Activated CD4-positive, alpha-beta T cell treated with anti-CD3 and anti-CD28 coated beads for 48 hours (primary cell): ENCODE measurements at regions not wholly inside any gene's neighbourhood (a gene's known extent, or its start where the extent isn't known, plus 50 kb on each side); places are given as distances from the start of the nearest gene placed in this dataset.

ENCODE experiments used
- DNase-seq: peaks from one replicate; pipeline ENCODE4 v3.0.0-alpha.2; 2020

- no peak for DNase-seq
Observed at GRCh38 chr16:79664407-79664806, 63.9 kb upstream of the MAF start.

- no peak for DNase-seq
Observed at GRCh38 chr16:79662669-79663313, 62.3 kb upstream of the MAF start.

DNA sequence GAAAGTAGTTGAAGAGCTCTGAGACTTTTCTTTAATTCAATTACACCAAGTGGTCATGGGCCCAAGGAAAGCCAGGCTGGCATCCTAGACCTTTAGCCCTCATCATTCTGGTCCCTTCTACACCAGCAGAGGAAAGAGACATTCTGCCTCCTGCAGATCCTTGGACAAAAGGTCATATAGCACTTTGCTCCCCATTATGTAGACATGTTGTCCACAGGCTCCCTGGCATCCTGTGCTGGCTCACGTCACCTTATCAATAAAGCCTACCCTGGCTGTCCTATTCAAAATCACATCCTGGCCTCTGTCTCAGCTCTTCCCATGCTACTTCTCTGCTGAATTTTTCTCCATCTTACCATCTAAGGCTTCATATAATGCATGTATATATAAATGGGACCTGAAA lies 61.6 kb upstream of the MAF start:
- DNase-seq: no peak

GRCh38 chr16:79661578-79661977 lies 61.0 kb upstream of the MAF start:
- DNase-seq: no peak

GRCh38 chr16:79659344-79659743 lies 58.8 kb upstream of the MAF start:
- DNase-seq: no peak

DNA sequence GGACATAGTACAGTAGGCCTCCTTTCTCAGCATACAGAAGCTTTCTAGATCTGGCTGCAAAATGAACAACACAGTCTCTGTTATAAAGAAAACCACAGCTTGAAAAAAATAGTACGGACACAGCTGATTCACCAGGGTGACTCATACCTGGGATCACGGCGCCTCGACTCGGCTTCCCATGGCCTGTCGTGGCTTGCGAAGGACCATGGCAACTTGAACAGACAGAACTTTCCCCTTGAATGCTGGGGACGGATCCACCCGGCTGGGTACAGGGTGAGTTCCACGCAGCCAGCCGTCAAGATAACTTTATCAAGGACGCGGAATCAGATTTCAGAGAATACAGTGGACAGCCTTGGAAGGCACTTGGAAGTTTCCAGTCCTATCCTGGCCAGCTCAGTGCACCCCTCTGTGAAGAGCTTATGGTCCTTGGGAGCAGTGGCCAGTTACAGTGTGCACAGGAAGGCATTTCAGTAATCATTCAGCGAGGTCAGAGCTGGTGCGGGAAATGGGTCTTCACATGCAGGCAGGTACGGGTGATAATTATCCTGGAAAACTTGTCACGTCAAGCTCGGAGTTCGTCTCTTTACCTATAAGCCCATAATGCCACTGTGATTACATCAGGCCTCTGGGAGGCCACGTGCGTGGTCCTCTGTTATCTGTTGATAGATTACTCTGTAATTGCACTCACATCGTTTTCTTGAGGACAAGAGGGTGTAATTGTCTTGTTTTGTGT lies 57.9 kb upstream of the MAF start:
- DNase-seq: no peak

DNA sequence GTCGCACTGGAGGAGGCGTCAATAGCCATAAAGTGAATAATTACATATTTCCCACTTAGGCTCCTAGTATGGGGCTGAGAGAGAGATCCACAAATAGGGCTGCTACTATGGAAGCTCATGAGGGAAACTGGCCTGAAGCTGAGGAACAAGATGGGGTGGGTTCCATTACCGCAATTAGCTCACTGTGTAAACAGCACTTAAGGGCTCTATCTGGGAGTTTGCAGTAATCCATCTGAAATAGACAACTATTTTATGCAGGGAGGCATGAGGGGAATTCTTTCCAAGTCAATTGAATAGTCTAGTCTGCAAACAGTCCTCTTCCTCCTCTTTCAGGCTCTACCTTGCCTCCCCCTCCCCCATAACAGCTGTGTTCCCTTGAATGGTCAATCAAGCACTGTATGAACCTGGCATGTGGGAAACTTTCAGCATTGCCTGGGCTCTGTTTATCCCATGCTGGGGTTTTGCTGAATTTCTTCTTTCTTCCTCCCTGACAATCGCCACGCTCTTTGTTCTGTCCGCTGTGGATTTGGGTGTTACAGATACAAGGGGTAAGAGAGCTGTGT lies 56.1 kb upstream of the MAF start:
- DNase-seq: no peak

- no peak for DNase-seq
Observed at GRCh38 chr16:79653373-79653891, 52.9 kb upstream of the MAF start.

DNA sequence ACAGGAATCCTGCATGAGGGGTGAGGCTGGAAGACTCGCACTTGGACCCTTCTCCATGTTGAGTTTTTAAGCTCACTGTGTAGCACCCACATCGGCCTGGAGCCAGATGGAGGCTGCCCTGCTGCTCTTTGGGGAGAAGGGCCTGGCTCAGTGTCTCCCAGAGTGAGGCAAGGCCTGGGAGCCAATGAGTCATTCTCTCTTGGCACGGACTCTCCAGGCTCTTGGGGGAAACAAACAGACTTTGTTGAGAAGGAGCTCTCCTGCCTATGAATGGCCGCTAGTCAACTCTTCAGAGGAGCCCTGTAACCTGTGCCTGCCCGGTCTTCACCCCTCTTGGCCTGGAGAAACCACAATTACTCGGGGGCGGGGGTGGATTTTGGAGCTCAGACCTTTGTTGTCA lies 50.8 kb upstream of the MAF start:
- no peak for DNase-seq
